ENCODE measurements at regions not wholly inside any gene's neighbourhood (a gene's known extent, or its start where the extent isn't known, plus 50 kb on each side); places are given as distances from the start of the nearest gene placed in this dataset.

DNA sequence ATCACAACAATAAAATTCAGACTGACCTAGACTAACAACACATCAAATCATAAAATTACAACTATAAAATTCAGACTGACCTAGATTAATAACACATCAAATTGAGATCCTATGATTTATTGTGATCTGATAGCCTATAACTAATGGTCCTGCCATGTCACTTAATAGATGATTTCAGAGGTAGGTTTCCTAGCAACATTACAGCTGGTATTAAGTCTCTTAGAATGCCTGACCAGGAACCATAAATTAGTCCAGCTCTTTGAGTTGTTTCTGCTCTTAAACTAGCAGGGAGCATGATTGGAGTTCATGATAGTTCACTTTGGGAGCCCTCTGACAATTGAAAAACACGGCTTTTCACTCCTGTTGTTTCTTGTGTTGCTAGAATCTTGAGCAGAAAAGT lies 318.9 kb downstream of the BMPER start:
- Mint-ChIP-seq H3K27me3 (ENCODE audit: insufficient read depth, low read depth, poor library complexity) (no peaks in the 10 kb centered on the region), H3K4me1 (peaks cover 20% of the 10 kb centered on the region), H3K27ac (no peak overlapping the region), H3K9me3 (no peaks in the 10 kb centered on the region; the same call in 2 of the 3 replicates), H3K4me3 (no peak overlapping the region), H3K36me3 (ENCODE audit: low read depth) (no peaks in the 10 kb centered on the region)
- no peaks in the 10 kb centered on the region for H3K79me2 ChIP-seq (replicated peaks; ENCODE audit: insufficient read depth)
- DNase-seq (ENCODE audit: low spot score) (no peak), ATAC-seq (no peak)
- H3K27ac ChIP-seq (ENCODE audit: low read depth): no peak overlapping the region
- H2AFZ ChIP-seq: no peak overlapping the region
- H3K36me3 ChIP-seq (ENCODE audit: insufficient read depth): no peaks in the 10 kb centered on the region
- H3K4me1 ChIP-seq (ENCODE audit: insufficient read depth): peaks cover 2% of the 10 kb centered on the region; the same call in 1 of the 2 replicates
- no peak for TF ChIP-seq EZH2 (IDR thresholded peaks at IDR 0.05; ENCODE audit: low read depth, unreplicated experiment)
- TF ChIP-seq, protein P1, sequence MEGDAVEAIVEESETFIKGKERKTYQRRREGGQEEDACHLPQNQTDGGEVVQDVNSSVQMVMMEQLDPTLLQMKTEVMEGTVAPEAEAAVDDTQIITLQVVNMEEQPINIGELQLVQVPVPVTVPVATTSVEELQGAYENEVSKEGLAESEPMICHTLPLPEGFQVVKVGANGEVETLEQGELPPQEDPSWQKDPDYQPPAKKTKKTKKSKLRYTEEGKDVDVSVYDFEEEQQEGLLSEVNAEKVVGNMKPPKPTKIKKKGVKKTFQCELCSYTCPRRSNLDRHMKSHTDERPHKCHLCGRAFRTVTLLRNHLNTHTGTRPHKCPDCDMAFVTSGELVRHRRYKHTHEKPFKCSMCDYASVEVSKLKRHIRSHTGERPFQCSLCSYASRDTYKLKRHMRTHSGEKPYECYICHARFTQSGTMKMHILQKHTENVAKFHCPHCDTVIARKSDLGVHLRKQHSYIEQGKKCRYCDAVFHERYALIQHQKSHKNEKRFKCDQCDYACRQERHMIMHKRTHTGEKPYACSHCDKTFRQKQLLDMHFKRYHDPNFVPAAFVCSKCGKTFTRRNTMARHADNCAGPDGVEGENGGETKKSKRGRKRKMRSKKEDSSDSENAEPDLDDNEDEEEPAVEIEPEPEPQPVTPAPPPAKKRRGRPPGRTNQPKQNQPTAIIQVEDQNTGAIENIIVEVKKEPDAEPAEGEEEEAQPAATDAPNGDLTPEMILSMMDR (conservative IDR thresholded peaks at IDR 0.05; ENCODE audit: low read depth in 2 of 2): no peak
- no peak for TF ChIP-seq CREB1 (CRISPR knock-in tag; IDR thresholded peaks at IDR 0.05; ENCODE audit: low read depth)
- TF ChIP-seq EZH2phosphoT487 (IDR thresholded peaks at IDR 0.05; ENCODE audit: unreplicated experiment): no peak
- TF ChIP-seq, protein P2, sequence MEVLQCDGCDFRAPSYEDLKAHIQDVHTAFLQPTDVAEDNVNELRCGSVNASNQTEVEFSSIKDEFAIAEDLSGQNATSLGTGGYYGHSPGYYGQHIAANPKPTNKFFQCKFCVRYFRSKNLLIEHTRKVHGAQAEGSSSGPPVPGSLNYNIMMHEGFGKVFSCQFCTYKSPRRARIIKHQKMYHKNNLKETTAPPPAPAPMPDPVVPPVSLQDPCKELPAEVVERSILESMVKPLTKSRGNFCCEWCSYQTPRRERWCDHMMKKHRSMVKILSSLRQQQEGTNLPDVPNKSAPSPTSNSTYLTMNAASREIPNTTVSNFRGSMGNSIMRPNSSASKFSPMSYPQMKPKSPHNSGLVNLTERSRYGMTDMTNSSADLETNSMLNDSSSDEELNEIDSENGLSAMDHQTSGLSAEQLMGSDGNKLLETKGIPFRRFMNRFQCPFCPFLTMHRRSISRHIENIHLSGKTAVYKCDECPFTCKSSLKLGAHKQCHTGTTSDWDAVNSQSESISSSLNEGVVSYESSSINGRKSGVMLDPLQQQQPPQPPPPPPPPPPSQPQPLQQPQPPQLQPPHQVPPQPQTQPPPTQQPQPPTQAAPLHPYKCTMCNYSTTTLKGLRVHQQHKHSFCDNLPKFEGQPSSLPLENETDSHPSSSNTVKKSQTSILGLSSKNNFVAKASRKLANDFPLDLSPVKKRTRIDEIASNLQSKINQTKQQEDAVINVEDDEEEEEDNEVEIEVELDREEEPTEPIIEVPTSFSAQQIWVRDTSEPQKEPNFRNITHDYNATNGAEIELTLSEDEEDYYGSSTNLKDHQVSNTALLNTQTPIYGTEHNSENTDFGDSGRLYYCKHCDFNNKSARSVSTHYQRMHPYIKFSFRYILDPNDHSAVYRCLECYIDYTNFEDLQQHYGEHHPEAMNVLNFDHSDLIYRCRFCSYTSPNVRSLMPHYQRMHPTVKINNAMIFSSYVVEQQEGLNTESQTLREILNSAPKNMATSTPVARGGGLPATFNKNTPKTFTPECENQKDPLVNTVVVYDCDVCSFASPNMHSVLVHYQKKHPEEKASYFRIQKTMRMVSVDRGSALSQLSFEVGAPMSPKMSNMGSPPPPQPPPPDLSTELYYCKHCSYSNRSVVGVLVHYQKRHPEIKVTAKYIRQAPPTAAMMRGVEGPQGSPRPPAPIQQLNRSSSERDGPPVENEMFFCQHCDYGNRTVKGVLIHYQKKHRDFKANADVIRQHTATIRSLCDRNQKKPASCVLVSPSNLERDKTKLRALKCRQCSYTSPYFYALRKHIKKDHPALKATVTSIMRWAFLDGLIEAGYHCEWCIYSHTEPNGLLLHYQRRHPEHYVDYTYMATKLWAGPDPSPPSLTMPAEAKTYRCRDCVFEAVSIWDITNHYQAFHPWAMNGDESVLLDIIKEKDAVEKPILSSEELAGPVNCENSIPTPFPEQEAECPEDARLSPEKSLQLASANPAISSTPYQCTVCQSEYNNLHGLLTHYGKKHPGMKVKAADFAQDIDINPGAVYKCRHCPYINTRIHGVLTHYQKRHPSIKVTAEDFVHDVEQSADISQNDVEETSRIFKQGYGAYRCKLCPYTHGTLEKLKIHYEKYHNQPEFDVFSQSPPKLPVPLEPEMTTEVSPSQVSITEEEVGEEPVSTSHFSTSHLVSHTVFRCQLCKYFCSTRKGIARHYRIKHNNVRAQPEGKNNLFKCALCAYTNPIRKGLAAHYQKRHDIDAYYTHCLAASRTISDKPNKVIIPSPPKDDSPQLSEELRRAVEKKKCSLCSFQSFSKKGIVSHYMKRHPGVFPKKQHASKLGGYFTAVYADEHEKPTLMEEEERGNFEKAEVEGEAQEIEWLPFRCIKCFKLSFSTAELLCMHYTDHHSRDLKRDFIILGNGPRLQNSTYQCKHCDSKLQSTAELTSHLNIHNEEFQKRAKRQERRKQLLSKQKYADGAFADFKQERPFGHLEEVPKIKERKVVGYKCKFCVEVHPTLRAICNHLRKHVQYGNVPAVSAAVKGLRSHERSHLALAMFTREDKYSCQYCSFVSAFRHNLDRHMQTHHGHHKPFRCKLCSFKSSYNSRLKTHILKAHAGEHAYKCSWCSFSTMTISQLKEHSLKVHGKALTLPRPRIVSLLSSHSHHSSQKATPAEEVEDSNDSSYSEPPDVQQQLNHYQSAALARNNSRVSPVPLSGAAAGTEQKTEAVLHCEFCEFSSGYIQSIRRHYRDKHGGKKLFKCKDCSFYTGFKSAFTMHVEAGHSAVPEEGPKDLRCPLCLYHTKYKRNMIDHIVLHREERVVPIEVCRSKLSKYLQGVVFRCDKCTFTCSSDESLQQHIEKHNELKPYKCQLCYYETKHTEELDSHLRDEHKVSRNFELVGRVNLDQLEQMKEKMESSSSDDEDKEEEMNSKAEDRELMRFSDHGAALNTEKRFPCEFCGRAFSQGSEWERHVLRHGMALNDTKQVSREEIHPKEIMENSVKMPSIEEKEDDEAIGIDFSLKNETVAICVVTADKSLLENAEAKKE (CRISPR knock-in tag; IDR thresholded peaks at IDR 0.05): no peak
- no peak for TF ChIP-seq NANOG (IDR thresholded peaks at IDR 0.05; ENCODE audit: borderline replicate concordance)
- TF ChIP-seq ZNF331 (CRISPR knock-in tag; IDR thresholded peaks at IDR 0.05; ENCODE audit: low read depth): no peak
- TF ChIP-seq JUNB (IDR thresholded peaks at IDR 0.05; ENCODE audit: unreplicated experiment): no peak
- no peak for TF ChIP-seq STAT1 (IDR thresholded peaks at IDR 0.05; ENCODE audit: unreplicated experiment)
- no peak for TF ChIP-seq POLR2AphosphoS5 (IDR thresholded peaks at IDR 0.05; ENCODE audit: low read depth)
- H3K4me2 ChIP-seq: no peak overlapping the region
- H4K20me1 ChIP-seq (replicated peaks; ENCODE audit: insufficient read depth): no peaks in the 10 kb centered on the region
- peaks cover 20% of the 10 kb centered on the region; the same call in 1 of the 2 replicates for H3K9me2 ChIP-seq (ENCODE audit: insufficient read depth)
- H3F3A ChIP-seq (replicated peaks; ENCODE audit: low read depth): no peaks in the 10 kb centered on the region
- H3K4me3 ChIP-seq: no peak overlapping the region
- no peaks in the 10 kb centered on the region for H3K27me3 ChIP-seq (ENCODE audit: insufficient read depth)

Measured in GM23338 (cell line).